HepG2 (cell line): ENCODE measurements at regions not wholly inside any gene's neighbourhood (a gene's known extent, or its start where the extent isn't known, plus 50 kb on each side); places are given as distances from the start of the nearest gene placed in this dataset.

Experiments used
- ATAC-seq: fragments of 200-7000 bp; cut with Tn5 transposase; 3 replicates; pipeline ENCODE4 v1.9.1; 2020; ENCODE audit warnings: mild to moderate bottlenecking, moderate library complexity
- BruUV-seq: library from RNA; stranded (reverse); fragments of 400-500 nt; replicated peaks from 2 replicates; lab custom pipeline; 2021; lab: Mats Ljungman, UMichigan
- CTCF ChIA-PET: fragments of 300-600 bp; formaldehyde crosslinking; extraction: SDS; loops from one replicate; lab custom pipeline; 2021; ENCODE audit warnings: low total read pairs, inconsistent platforms, low intra/inter-chr PET ratio; lab: Yijun Ruan, JAX
- POLR2A ChIA-PET: fragments of 350-600 bp; sonication (Branson Sonifier 250); formaldehyde crosslinking; loops from one replicate; lab custom pipeline; 2020; ENCODE audit warnings: antibody characterized with exemption, inconsistent platforms; lab: Yijun Ruan, JAX
- DNase-seq: peaks from one replicate; pipeline ENCODE4 v3.0.0-alpha.2; 2015; ENCODE audit warnings: low spot score
- FAIRE-seq: peaks from 3 replicates; lab custom pipeline; 2011; peaks lifted over from hg19 to GRCh38; lab: Jason Lieb, UNC
- H2AFZ ChIP-seq: one replicate; pipeline ENCODE4 v1.6.1; 2011; ENCODE audit warnings: low read length, inconsistent platforms
- H3K27ac ChIP-seq: fragments of 300-600 bp; 3 replicates; pipeline ENCODE4 v1.8.0; 2011; ENCODE audit warnings: mixed run types, mild to moderate bottlenecking, mixed read lengths, low read length, inconsistent platforms; ENCODE audit not compliant: insufficient read depth; ENCODE audit errors: extremely low read length
- H3K27me3 ChIP-seq, 2 experiments: fragments of 200-600 bp in 1 of 2; 2 replicates in 1 of 2; 3 replicates in 1 of 2; pipeline versions ENCODE4 v1.6.0 to v1.8.0; 2011; ENCODE audit warnings: low read length in 2 of 2, mild to moderate bottlenecking in 2 of 2, moderate library complexity in 2 of 2, inconsistent platforms in 1 of 2; ENCODE audit not compliant: insufficient read depth in 2 of 2, control insufficient read depth in 1 of 2
- H3K36me3 ChIP-seq, 2 experiments: fragments of 200-600 bp in 1 of 2; replicated peaks in 1 of 2; 2 replicates in 1 of 2; 3 replicates in 1 of 2; pipeline versions ENCODE4 v1.5.1 to v1.8.0; 2011; ENCODE audit warnings: low read length in 2 of 2, inconsistent platforms in 1 of 2; ENCODE audit not compliant: insufficient read depth in 2 of 2, control insufficient read depth in 1 of 2
- H3K4me1 ChIP-seq: 2 replicates; pipeline ENCODE4 v1.5.1; 2012; ENCODE audit warnings: low read length, inconsistent platforms; ENCODE audit not compliant: insufficient read depth
- H3K4me2 ChIP-seq: 2 replicates; pipeline ENCODE4 v1.6.0; 2011; ENCODE audit warnings: low read depth, low read length, inconsistent platforms
- H3K4me3 ChIP-seq, 3 experiments: fragments of 200-600 bp in 1 of 3; sonication (generic), shearing (Covaris generic) in 1 of 3; replicated peaks in 1 of 3; 2 replicates each; pipeline ENCODE4 v1.5.1; 2011 to 2016; ENCODE audit warnings: low read length in 3 of 3, inconsistent platforms in 2 of 3, low read depth in 2 of 3, mild to moderate bottlenecking in 2 of 3, control low read depth in 1 of 3, mixed read lengths in 1 of 3; ENCODE audit not compliant: insufficient read depth in 1 of 3
- H3K79me2 ChIP-seq: one replicate; pipeline ENCODE4 v1.6.1; 2011; ENCODE audit warnings: low read length, inconsistent platforms; ENCODE audit not compliant: insufficient read depth
- H3K9ac ChIP-seq: 2 replicates; pipeline ENCODE4 v1.6.0; 2011; ENCODE audit warnings: mild to moderate bottlenecking, low read depth, low read length, inconsistent platforms; ENCODE audit not compliant: insufficient read depth
- H3K9me3 ChIP-seq: 2 replicates; pipeline ENCODE4 v1.5.1; 2012; ENCODE audit warnings: mild to moderate bottlenecking, low read length
- H4K20me1 ChIP-seq: 2 replicates; pipeline ENCODE4 v1.6.0; 2011; ENCODE audit warnings: inconsistent platforms, mild to moderate bottlenecking, low read length, moderate library complexity; ENCODE audit not compliant: insufficient read depth
- ARNT2 ChIP-seq: sonication (generic); formaldehyde crosslinking; IDR thresholded peaks from 2 replicates; pipeline ENCODE4 v1.8.0; 2022; ENCODE audit warnings: mild to moderate bottlenecking, low read depth, missing genetic modification reagents, moderate library complexity
- ARNTL ChIP-seq: sonication (generic); formaldehyde crosslinking; IDR thresholded peaks from 2 replicates; pipeline ENCODE4 v1.4.0; 2020; ENCODE audit warnings: mild to moderate bottlenecking, missing genetic modification reagents
- HES4 ChIP-seq: sonication (generic); formaldehyde crosslinking; IDR thresholded peaks from 2 replicates; pipeline ENCODE4 v1.9.0; 2021; ENCODE audit warnings: mild to moderate bottlenecking, missing genetic modification reagents, borderline replicate concordance
- ZNF550 ChIP-seq: sonication (generic); formaldehyde crosslinking; IDR thresholded peaks from 2 replicates; pipeline ENCODE4 v1.4.0; 2020; ENCODE audit warnings: mild to moderate bottlenecking, missing genetic modification reagents, borderline replicate concordance
- ZSCAN25 ChIP-seq: sonication (generic); formaldehyde crosslinking; IDR thresholded peaks from 2 replicates; pipeline ENCODE4 v1.8.0; 2022; ENCODE audit warnings: mild to moderate bottlenecking, missing genetic modification reagents
- WGBS: methylation state at CpG from one replicate; pipeline ENCODE4 v1.1.6; 2017; ENCODE audit warnings: low lambda C conversion rate; 5-methylcytosine and 5-hydroxymethylcytosine counted together
- in situ Hi-C: cut with HindIII; loops from 2 replicates; pipeline ENCODE4 v1.10.0; 2017; ENCODE audit warnings: low pct_unique_long_range_greater_than_20kb; ENCODE audit not compliant: extremely low pct_ligation_motif_present
- intact Hi-C: fragments of 100-400 bp; cut with micrococcal nuclease; formaldehyde crosslinking; loops from one replicate; pipeline ENCODE4 v1.10.0; 2022; ENCODE audit not compliant: unreplicated experiment
- TF ChIP-seq, protein P1 (sequence below): sonication (generic); formaldehyde crosslinking; IDR thresholded peaks from 2 replicates; pipeline ENCODE4 v1.4.0; 2020; ENCODE audit warnings: low read depth, mild to moderate bottlenecking, missing genetic modification reagents
- TF ChIP-seq, protein P2 (sequence below): sonication (generic); formaldehyde crosslinking; IDR thresholded peaks from 2 replicates; pipeline ENCODE4 v1.8.0; 2023; ENCODE audit warnings: mild to moderate bottlenecking, missing genetic modification reagents
- TF ChIP-seq, protein P3 (sequence below), 2 experiments: fragments of 450-650 bp in 1 of 2; sonication (generic) in 1 of 2; formaldehyde crosslinking; IDR thresholded peaks; 2 replicates each; pipeline versions ENCODE4 v1.5.0 to v1.8.0; 2020 to 2022; ENCODE audit warnings: mild to moderate bottlenecking in 1 of 2, missing genetic modification reagents in 1 of 2
- TF ChIP-seq, protein P4 (sequence below): sonication (generic); formaldehyde crosslinking; IDR thresholded peaks from 2 replicates; pipeline ENCODE4 v1.8.1; 2023; ENCODE audit warnings: mild to moderate bottlenecking, missing genetic modification reagents
- TF ChIP-seq, protein P5 (sequence below): sonication (generic); formaldehyde crosslinking; IDR thresholded peaks from 2 replicates; pipeline ENCODE4 v1.8.0; 2022; ENCODE audit warnings: mild to moderate bottlenecking, missing genetic modification reagents; ENCODE audit not compliant: insufficient replicate concordance

DNA sequence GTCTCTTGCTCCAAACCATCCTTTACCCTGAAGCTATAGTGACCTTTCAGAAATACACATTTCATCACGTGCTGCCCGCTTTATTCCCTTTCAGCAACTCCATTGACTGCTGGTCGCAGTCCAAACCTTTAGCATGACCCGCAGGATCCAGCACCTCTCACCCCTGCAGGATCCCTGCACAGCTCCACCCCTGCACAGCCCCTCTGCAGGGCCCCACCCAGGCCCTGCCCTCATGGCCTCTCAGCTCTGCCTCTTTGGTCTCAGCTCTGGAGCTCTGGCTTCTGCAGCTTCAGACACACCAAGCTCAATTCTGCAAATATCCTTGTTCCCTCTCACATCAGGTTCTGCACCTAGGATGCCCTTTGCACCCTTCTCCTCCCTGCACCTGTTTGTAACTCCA is 264.9 kb upstream of the C1orf174 start:
- no peak overlapping the region for H3K9ac ChIP-seq
- DNase-seq = no peak
- no peak for ATAC-seq
- no TSS peak for BruUV-seq
- no peak overlapping the region for H3K4me2 ChIP-seq
- no peaks in the 10 kb centered on the region for H4K20me1 ChIP-seq
- WGBS = 21% methylated on average over 4 of the region's 4 CpGs
- intact Hi-C loops (no loop called here), in situ Hi-C loops (no loop called here)
- CTCF ChIA-PET = no interaction called here
- no peak for FAIRE-seq
- POLR2A ChIA-PET = no interaction called here
- H3K79me2 ChIP-seq = no peaks in the 10 kb centered on the region
- H3K4me3 ChIP-seq = no peak overlapping the region
- H3K27me3 ChIP-seq = peaks cover 5 to 24% of the 10 kb centered on the region in 2 experiments; a peak in 4 of 5 replicates
- H2AFZ ChIP-seq = no peak overlapping the region
- H3K9me3 ChIP-seq = no peaks in the 10 kb centered on the region
- H3K4me1 ChIP-seq = no peaks in the 10 kb centered on the region
- H3K27ac ChIP-seq = no peak overlapping the region
- TF ChIP-seq, protein P1, sequence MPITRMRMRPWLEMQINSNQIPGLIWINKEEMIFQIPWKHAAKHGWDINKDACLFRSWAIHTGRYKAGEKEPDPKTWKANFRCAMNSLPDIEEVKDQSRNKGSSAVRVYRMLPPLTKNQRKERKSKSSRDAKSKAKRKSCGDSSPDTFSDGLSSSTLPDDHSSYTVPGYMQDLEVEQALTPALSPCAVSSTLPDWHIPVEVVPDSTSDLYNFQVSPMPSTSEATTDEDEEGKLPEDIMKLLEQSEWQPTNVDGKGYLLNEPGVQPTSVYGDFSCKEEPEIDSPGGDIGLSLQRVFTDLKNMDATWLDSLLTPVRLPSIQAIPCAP = no peak
- TF ChIP-seq, protein P2, sequence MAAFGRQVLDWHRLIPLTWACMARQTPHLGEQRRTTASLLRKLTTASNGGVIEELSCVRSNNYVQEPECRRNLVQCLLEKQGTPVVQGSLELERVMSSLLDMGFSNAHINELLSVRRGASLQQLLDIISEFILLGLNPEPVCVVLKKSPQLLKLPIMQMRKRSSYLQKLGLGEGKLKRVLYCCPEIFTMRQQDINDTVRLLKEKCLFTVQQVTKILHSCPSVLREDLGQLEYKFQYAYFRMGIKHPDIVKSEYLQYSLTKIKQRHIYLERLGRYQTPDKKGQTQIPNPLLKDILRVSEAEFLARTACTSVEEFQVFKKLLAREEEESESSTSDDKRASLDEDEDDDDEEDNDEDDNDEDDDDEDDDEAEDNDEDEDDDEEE = no peak
- no peak for TF ChIP-seq ARNT2 (CRISPR knock-in tag)
- no peak for TF ChIP-seq ARNTL (CRISPR knock-in tag)
- TF ChIP-seq HES4 (CRISPR knock-in tag) = no peak
- TF ChIP-seq ZSCAN25 (CRISPR knock-in tag) = no peak
- TF ChIP-seq ZNF550 (CRISPR knock-in tag) = no peak
- TF ChIP-seq, protein P3, sequence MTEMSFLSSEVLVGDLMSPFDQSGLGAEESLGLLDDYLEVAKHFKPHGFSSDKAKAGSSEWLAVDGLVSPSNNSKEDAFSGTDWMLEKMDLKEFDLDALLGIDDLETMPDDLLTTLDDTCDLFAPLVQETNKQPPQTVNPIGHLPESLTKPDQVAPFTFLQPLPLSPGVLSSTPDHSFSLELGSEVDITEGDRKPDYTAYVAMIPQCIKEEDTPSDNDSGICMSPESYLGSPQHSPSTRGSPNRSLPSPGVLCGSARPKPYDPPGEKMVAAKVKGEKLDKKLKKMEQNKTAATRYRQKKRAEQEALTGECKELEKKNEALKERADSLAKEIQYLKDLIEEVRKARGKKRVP (CRISPR knock-in tag; IDR thresholded peaks at IDR 0.05) = no peak
- TF ChIP-seq, protein P4, sequence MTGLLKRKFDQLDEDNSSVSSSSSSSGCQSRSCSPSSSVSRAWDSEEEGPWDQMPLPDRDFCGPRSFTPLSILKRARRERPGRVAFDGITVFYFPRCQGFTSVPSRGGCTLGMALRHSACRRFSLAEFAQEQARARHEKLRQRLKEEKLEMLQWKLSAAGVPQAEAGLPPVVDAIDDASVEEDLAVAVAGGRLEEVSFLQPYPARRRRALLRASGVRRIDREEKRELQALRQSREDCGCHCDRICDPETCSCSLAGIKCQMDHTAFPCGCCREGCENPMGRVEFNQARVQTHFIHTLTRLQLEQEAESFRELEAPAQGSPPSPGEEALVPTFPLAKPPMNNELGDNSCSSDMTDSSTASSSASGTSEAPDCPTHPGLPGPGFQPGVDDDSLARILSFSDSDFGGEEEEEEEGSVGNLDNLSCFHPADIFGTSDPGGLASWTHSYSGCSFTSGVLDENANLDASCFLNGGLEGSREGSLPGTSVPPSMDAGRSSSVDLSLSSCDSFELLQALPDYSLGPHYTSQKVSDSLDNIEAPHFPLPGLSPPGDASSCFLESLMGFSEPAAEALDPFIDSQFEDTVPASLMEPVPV (CRISPR knock-in tag) = no peak
- TF ChIP-seq, protein P5, sequence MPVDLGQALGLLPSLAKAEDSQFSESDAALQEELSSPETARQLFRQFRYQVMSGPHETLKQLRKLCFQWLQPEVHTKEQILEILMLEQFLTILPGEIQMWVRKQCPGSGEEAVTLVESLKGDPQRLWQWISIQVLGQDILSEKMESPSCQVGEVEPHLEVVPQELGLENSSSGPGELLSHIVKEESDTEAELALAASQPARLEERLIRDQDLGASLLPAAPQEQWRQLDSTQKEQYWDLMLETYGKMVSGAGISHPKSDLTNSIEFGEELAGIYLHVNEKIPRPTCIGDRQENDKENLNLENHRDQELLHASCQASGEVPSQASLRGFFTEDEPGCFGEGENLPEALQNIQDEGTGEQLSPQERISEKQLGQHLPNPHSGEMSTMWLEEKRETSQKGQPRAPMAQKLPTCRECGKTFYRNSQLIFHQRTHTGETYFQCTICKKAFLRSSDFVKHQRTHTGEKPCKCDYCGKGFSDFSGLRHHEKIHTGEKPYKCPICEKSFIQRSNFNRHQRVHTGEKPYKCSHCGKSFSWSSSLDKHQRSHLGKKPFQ (CRISPR knock-in tag) = no peak
- H3K36me3 ChIP-seq = no peaks in the 10 kb centered on the region
